Stimulated activated CD4-positive, alpha-beta T cell treated with anti-CD3 and anti-CD28 coated beads, TNF-alpha, amount 100 ng/mL, for 24 hours (primary cell): ENCODE measurements at regions not wholly inside any gene's neighbourhood (a gene's known extent, or its start where the extent isn't known, plus 50 kb on each side); places are given as distances from the start of the nearest gene placed in this dataset.
"Not testable (repeated sequence)": the region's sequence is repeated elsewhere in the genome, so short reads cannot be mapped to it uniquely, and the experiment has no call there.

Experiments
- DNase-seq, 3 experiments: peaks; one replicate each; pipeline ENCODE4 v3.0.0-alpha.2; 2020; ENCODE audit warnings: low read depth in 3 of 3

GRCh38 chr1:221525749-221526148 lies 216.1 kb downstream of the DUSP10 start:
- DNase-seq: no peak

- DNase-seq: no peak
Measured at GRCh38 chr1:221527302-221527701, 214.6 kb downstream of the DUSP10 start.

GRCh38 chr1:221527886-221528624 lies 213.8 kb downstream of the DUSP10 start:
- DNase-seq: no peak

GRCh38 chr1:221530159-221530558 lies 211.7 kb downstream of the DUSP10 start:
- DNase-seq: not testable (repeated sequence)

GRCh38 chr1:221530791-221531190 lies 211.1 kb downstream of the DUSP10 start:
- DNase-seq: no peak

GRCh38 chr1:221532071-221532773 lies 209.7 kb downstream of the DUSP10 start:
- DNase-seq: no peak

GRCh38 chr1:221541296-221541695 lies 200.6 kb downstream of the DUSP10 start:
- DNase-seq: no peak

- DNase-seq: no peak
Measured at GRCh38 chr1:221543529-221544120, 198.3 kb downstream of the DUSP10 start.

- DNase-seq: no peak
Measured at GRCh38 chr1:221548942-221549341, 192.9 kb downstream of the DUSP10 start.

GRCh38 chr1:221549815-221550214 lies 192.1 kb downstream of the DUSP10 start:
- DNase-seq: no peak

- not testable (repeated sequence) for DNase-seq
Measured at GRCh38 chr1:221552792-221553191, 189.1 kb downstream of the DUSP10 start.

- no peak for DNase-seq
Measured at GRCh38 chr1:221555689-221556433, 186.0 kb downstream of the DUSP10 start.

- no peak for DNase-seq
Measured at GRCh38 chr1:221556435-221556834, 185.5 kb downstream of the DUSP10 start.

- DNase-seq: no peak
Measured at GRCh38 chr1:221557013-221557412, 184.9 kb downstream of the DUSP10 start.

- DNase-seq: no peak
Measured at GRCh38 chr1:221558396-221558795, 183.5 kb downstream of the DUSP10 start.

GRCh38 chr1:221559911-221560310 lies 182.0 kb downstream of the DUSP10 start:
- DNase-seq: no peak

- DNase-seq: no peak
Measured at GRCh38 chr1:221562542-221563475, 179.1 kb downstream of the DUSP10 start.

GRCh38 chr1:221563476-221563921 lies 178.4 kb downstream of the DUSP10 start:
- no peak for DNase-seq

- DNase-seq: no peak
Measured at GRCh38 chr1:221564891-221565290, 177.0 kb downstream of the DUSP10 start.

GRCh38 chr1:221565711-221566110 lies 176.2 kb downstream of the DUSP10 start:
- DNase-seq: no peak
